ENCODE measurements at regions not wholly inside any gene's neighbourhood (a gene's known extent, or its start where the extent isn't known, plus 50 kb on each side); places are given as distances from the start of the nearest gene placed in this dataset.

DNA sequence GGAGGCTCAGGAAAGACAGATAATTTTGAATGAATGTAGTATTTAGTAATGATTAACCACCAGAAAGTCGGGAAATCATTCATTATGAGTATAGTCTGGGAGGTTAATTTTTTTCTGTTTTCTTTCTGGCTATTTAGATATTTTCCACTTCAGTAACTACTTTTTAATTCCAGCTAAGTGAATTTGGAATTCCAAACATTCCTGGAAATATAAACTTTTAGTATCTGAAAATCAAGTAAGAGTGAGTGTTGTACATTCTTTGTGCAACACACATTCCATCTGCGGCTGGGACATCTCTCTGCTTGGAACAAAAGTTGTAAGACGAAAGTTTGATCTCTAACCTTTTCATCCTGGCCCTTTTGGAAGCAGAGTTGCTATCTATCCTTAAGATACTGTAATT, 275.7 kb upstream of the SPRED2 start:
- no peak for DNase-seq (ENCODE audit: low spot score, unreplicated experiment)
- Mint-ChIP-seq H3K27me3 (peaks cover 4% of the 10 kb centered on the region), H3K36me3 (ENCODE audit: insufficient read depth) (no peaks in the 10 kb centered on the region), H3K4me1 (ENCODE audit: low read depth) (peaks cover 2% of the 10 kb centered on the region), H3K27ac (no peak overlapping the region), H3K4me3 (ENCODE audit: low read depth) (no peak overlapping the region), H3K9me3 (ENCODE audit: low read depth) (peaks cover 9% of the 10 kb centered on the region)
- TF ChIP-seq, protein P1, sequence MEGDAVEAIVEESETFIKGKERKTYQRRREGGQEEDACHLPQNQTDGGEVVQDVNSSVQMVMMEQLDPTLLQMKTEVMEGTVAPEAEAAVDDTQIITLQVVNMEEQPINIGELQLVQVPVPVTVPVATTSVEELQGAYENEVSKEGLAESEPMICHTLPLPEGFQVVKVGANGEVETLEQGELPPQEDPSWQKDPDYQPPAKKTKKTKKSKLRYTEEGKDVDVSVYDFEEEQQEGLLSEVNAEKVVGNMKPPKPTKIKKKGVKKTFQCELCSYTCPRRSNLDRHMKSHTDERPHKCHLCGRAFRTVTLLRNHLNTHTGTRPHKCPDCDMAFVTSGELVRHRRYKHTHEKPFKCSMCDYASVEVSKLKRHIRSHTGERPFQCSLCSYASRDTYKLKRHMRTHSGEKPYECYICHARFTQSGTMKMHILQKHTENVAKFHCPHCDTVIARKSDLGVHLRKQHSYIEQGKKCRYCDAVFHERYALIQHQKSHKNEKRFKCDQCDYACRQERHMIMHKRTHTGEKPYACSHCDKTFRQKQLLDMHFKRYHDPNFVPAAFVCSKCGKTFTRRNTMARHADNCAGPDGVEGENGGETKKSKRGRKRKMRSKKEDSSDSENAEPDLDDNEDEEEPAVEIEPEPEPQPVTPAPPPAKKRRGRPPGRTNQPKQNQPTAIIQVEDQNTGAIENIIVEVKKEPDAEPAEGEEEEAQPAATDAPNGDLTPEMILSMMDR (IDR thresholded peaks at IDR 0.05; ENCODE audit: unreplicated experiment) = no peak

DNA sequence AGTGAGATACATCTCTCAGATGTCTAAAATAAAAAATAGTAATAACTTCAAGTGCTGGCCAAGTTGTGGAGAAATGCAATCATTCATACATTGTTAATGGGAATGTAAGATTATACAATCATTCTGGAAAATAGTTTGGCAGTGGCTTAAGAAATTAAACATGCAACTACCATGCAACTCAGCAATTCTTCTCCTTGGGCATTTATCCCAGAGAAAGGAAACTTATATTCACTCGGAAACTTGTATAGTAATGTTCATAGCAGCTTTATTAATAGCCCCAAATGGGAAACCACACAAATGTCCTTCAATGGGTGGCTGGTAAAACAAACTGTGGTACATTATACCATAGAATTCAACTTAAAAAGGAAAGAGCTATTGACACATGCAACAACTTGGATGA, 274.0 kb upstream of the SPRED2 start:
- Mint-ChIP-seq H3K36me3 (ENCODE audit: insufficient read depth) (no peaks in the 10 kb centered on the region), H3K27me3 (peaks cover 4% of the 10 kb centered on the region), H3K4me1 (ENCODE audit: low read depth) (peaks cover 2% of the 10 kb centered on the region), H3K4me3 (ENCODE audit: low read depth) (no peak overlapping the region), H3K9me3 (ENCODE audit: low read depth) (peaks cover 9% of the 10 kb centered on the region), H3K27ac (no peak overlapping the region)
- no peak for DNase-seq (ENCODE audit: low spot score, unreplicated experiment)
- TF ChIP-seq, protein P1 (IDR thresholded peaks at IDR 0.05; ENCODE audit: unreplicated experiment) = no peak

DNA sequence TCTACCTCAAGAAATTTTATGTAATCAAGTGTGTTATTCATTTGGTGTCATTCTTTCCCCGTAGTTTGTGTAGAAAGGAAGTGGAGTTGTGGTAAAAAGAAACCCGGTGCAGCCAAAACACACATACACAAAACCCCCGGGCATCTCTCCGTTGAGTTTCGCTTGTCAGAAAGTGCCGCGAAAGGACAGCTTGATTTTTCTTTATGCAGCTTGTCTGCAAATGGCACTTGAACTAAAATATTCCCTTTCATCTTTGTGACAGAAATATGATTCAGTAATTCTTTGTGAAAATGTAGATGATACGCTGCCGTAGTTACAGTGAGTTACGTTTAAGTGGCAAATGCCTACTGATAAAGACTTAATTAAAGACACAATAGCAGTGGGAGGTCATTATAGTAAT, 268.8 kb upstream of the SPRED2 start:
- H3K27ac Mint-ChIP-seq = no peak overlapping the region

GRCh38 chr2:65700720-65701119, 268.3 kb upstream of the SPRED2 start:
- H3K36me3 Mint-ChIP-seq (ENCODE audit: insufficient read depth) = no peaks in the 10 kb centered on the region
- peaks cover 3% of the 10 kb centered on the region for H3K9me3 Mint-ChIP-seq (ENCODE audit: low read depth)
- no peak for DNase-seq (ENCODE audit: low spot score, unreplicated experiment)
- H3K27ac Mint-ChIP-seq = no peak overlapping the region
- H3K4me1 Mint-ChIP-seq (ENCODE audit: low read depth) = no peaks in the 10 kb centered on the region
- TF ChIP-seq, protein P1 (IDR thresholded peaks at IDR 0.05; ENCODE audit: unreplicated experiment) = no peak
- H3K27me3 Mint-ChIP-seq = peaks cover 17% of the 10 kb centered on the region
- no peak overlapping the region for H3K4me3 Mint-ChIP-seq (ENCODE audit: low read depth)

More for the DNA sequence above, 268.8 kb upstream of the SPRED2 start:
- TF ChIP-seq, protein P1 (IDR thresholded peaks at IDR 0.05; ENCODE audit: unreplicated experiment) = no peak
- H3K4me1 Mint-ChIP-seq (ENCODE audit: low read depth) = no peaks in the 10 kb centered on the region
- no peak for DNase-seq (ENCODE audit: low spot score, unreplicated experiment)
- H3K27me3 Mint-ChIP-seq = peaks cover 14% of the 10 kb centered on the region
- peaks cover 3% of the 10 kb centered on the region for H3K9me3 Mint-ChIP-seq (ENCODE audit: low read depth)
- H3K4me3 Mint-ChIP-seq (ENCODE audit: low read depth) = no peak overlapping the region
- no peaks in the 10 kb centered on the region for H3K36me3 Mint-ChIP-seq (ENCODE audit: insufficient read depth)

GRCh38 chr2:65700004-65700651, 267.7 kb upstream of the SPRED2 start:
- no peak for DNase-seq (ENCODE audit: low spot score, unreplicated experiment)
- H3K4me1 Mint-ChIP-seq (ENCODE audit: low read depth) = no peaks in the 10 kb centered on the region
- H3K27me3 Mint-ChIP-seq = peaks cover 17% of the 10 kb centered on the region
- TF ChIP-seq, protein P1 (IDR thresholded peaks at IDR 0.05; ENCODE audit: unreplicated experiment) = no peak
- H3K9me3 Mint-ChIP-seq (ENCODE audit: low read depth) = peaks cover 3% of the 10 kb centered on the region
- H3K27ac Mint-ChIP-seq = no peak overlapping the region
- H3K36me3 Mint-ChIP-seq (ENCODE audit: insufficient read depth) = no peaks in the 10 kb centered on the region
- no peak overlapping the region for H3K4me3 Mint-ChIP-seq (ENCODE audit: low read depth)
